Osteocyte (in vitro differentiated cells): ENCODE measurements at regions not wholly inside any gene's neighbourhood (a gene's known extent, or its start where the extent isn't known, plus 50 kb on each side); places are given as distances from the start of the nearest gene placed in this dataset.

Source experiments
- DNase-seq: peaks from one replicate; pipeline ENCODE4 v3.0.0; 2021; ENCODE audit warnings: mixed read lengths; ENCODE audit not compliant: unreplicated experiment; ENCODE audit errors: extremely low spot score
- H3K27ac Mint-ChIP-seq: one replicate; pipeline ENCODE4 v1.8.0; 2021; ENCODE audit warnings: mild to moderate bottlenecking, mixed read lengths; ENCODE audit not compliant: unreplicated experiment
- H3K27me3 Mint-ChIP-seq: one replicate; pipeline ENCODE4 v1.8.0; 2021; ENCODE audit warnings: mixed read lengths; ENCODE audit not compliant: unreplicated experiment
- H3K36me3 Mint-ChIP-seq: one replicate; pipeline ENCODE4 v1.8.0; 2021; ENCODE audit warnings: mixed read lengths; ENCODE audit not compliant: unreplicated experiment
- H3K4me1 Mint-ChIP-seq: one replicate; pipeline ENCODE4 v1.8.0; 2021; ENCODE audit warnings: mixed read lengths; ENCODE audit not compliant: unreplicated experiment
- H3K4me3 Mint-ChIP-seq: one replicate; pipeline ENCODE4 v1.8.0; 2021; ENCODE audit warnings: mild to moderate bottlenecking, moderate library complexity, mixed read lengths; ENCODE audit not compliant: unreplicated experiment
- H3K9me3 Mint-ChIP-seq: one replicate; pipeline ENCODE4 v1.8.0; 2021; ENCODE audit warnings: mixed read lengths; ENCODE audit not compliant: unreplicated experiment
- CTCF ChIP-seq: fragments of 200-600 bp; sonication (generic); IDR thresholded peaks from 2 replicates; pipeline ENCODE4 v1.5.0; 2021; ENCODE audit warnings: antibody characterized with exemption, mild to moderate bottlenecking, moderate library complexity

- no peak for DNase-seq
- Mint-ChIP-seq H3K27ac (no peak overlapping the region), H3K27me3 (no peaks in the 10 kb centered on the region), H3K4me1 (no peaks in the 10 kb centered on the region), H3K36me3 (no peaks in the 10 kb centered on the region), H3K9me3 (peaks cover 11% of the 10 kb centered on the region), H3K4me3 (no peak overlapping the region)
- no peak for TF ChIP-seq CTCF
These were observed 1603.9 kb downstream of the ADGRL3 start for GRCh38 chr4:62804075-62804474.

- Mint-ChIP-seq H3K36me3 (no peaks in the 10 kb centered on the region), H3K27me3 (no peaks in the 10 kb centered on the region), H3K4me1 (peaks cover 14% of the 10 kb centered on the region), H3K27ac (peak overlapping the region; percentile 61), H3K9me3 (peaks cover 4% of the 10 kb centered on the region), H3K4me3 (no peak overlapping the region)
- no peak for TF ChIP-seq CTCF
- DNase-seq, result no peak
These were observed 1597.1 kb downstream of the ADGRL3 start for GRCh38 chr4:62797221-62797620.

GRCh38 chr4:62791386-62791785, 1591.3 kb downstream of the ADGRL3 start:
- Mint-ChIP-seq H3K9me3 (no peaks in the 10 kb centered on the region), H3K4me1 (no peaks in the 10 kb centered on the region), H3K27ac (no peak overlapping the region), H3K27me3 (peaks cover 3% of the 10 kb centered on the region), H3K4me3 (no peak overlapping the region), H3K36me3 (no peaks in the 10 kb centered on the region)
- no peak for DNase-seq
- TF ChIP-seq CTCF, result no peak

- Mint-ChIP-seq H3K27ac (no peak overlapping the region), H3K4me3 (no peak overlapping the region), H3K36me3 (no peaks in the 10 kb centered on the region), H3K9me3 (peaks cover 6% of the 10 kb centered on the region), H3K4me1 (peaks cover 13% of the 10 kb centered on the region), H3K27me3 (peaks cover 4% of the 10 kb centered on the region)
- DNase-seq, result no peak
- no peak for TF ChIP-seq CTCF
These were observed 1571.9 kb downstream of the ADGRL3 start for GRCh38 chr4:62771983-62772557.

GRCh38 chr4:62740296-62740695, 1540.2 kb downstream of the ADGRL3 start:
- no peak for TF ChIP-seq CTCF
- no peaks in the 10 kb centered on the region for H3K4me1 Mint-ChIP-seq

More at GRCh38 chr4:62740296-62740695, 1540.2 kb downstream of the ADGRL3 start:
- Mint-ChIP-seq H3K9me3 (no peaks in the 10 kb centered on the region), H3K27ac (no peak overlapping the region), H3K27me3 (peaks cover 2% of the 10 kb centered on the region), H3K36me3 (no peaks in the 10 kb centered on the region), H3K4me3 (no peak overlapping the region)
- DNase-seq, result no peak
